Inflammatory macrophage treated with lipopolysaccharide for 1 hour (primary cell): ENCODE measurements at regions not wholly inside any gene's neighbourhood (a gene's known extent, or its start where the extent isn't known, plus 50 kb on each side); places are given as distances from the start of the nearest gene placed in this dataset.
"Not testable (repeated sequence)": the region's sequence is repeated elsewhere in the genome, so short reads cannot be mapped to it uniquely, and the experiment has no call there.

Experiments used
- DNase-seq, 2 donors: peaks; one replicate each; pipeline ENCODE4 v3.0.0-alpha.2; 2020 to 2022

GRCh38 chr13:81406639-81407292 lies 1065.8 kb upstream of the SPRY2 start:
- DNase-seq = no peak

- no peak for DNase-seq
These were observed 1065.1 kb upstream of the SPRY2 start for GRCh38 chr13:81406022-81406421.

DNA sequence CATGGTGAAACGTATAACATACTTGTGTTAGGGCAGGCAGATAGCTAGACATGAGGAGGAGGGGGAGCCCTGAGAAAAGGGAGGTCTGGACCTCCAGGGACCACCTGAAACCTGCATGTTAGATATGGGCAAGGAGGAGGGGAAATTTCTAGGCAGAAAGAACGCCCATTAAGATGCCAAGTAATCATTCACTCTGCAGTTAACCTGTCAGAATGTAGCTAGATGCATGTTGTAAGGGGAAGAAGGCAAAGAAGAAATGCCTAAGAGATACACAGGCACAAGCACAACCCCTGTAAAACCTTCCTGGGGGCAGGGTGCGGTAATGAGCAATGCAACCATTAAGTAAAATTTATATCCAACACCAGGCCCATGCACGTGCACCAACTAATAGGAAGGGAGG lies 1055.3 kb upstream of the SPRY2 start:
- no peak for DNase-seq

- DNase-seq = no peak
These were observed 1054.4 kb upstream of the SPRY2 start for GRCh38 chr13:81395368-81395767.

- no peak for DNase-seq
These were observed 1053.7 kb upstream of the SPRY2 start for GRCh38 chr13:81394640-81395039.

- no peak for DNase-seq
These were observed 1052.8 kb upstream of the SPRY2 start for GRCh38 chr13:81393721-81394120.

GRCh38 chr13:81393110-81393509 lies 1052.2 kb upstream of the SPRY2 start:
- no peak for DNase-seq

GRCh38 chr13:81388400-81388799 lies 1047.5 kb upstream of the SPRY2 start:
- no peak for DNase-seq

GRCh38 chr13:81383444-81383843 lies 1042.5 kb upstream of the SPRY2 start:
- no peak for DNase-seq

DNA sequence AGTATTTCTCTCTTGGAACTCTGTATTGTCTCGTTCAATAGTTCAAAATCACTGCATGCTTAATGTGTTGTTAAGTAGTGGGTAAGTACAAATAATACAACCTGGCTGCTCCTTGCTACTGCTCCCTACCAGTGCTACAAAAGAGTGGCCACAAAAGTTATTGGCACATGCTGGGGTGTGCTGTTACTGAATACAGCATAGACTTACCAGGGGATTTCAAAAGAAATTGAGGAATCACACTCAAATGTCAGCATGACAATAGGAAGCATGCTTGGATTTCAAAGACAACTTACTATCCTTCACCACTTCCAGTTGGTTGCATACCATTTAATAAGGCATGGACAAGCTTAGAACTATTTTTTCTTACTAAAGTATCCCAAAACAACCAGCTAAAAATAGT lies 1041.3 kb upstream of the SPRY2 start:
- DNase-seq = no peak

DNA sequence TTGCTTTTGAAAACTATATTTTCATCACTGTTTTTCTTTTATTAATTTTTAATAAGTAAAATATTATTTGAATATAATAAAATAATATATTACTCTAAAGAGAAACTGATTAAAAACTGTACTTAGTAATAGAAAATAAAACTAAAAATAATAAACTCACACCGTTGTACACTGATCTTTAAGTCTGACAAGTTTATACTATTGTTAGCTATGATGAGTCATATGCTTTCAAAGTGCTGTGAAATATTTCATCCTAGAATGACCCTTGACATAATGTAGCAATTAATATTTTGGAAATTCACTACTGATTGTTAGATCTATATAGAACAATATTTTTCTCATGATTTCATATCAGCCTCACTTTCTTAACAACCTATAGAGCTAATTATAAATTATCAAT lies 1040.6 kb upstream of the SPRY2 start:
- no peak for DNase-seq

DNA sequence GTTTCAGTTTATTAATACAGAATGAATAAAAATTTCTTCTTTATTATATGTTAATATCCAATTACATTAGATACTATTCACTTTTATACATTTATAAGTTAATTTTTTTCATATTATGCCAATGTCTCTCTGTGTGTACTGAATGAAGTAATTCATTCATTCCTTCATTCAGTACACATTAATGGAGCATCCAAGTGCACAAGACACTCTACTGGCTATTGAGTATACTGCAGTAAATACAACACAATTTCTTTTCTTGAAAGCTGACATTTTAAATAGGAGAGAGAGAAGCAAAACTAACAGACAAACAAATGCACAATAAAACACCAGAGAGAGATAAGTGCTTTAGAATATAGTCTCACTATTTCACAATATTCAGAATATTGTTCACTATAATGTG lies 1038.3 kb upstream of the SPRY2 start:
- DNase-seq = no peak

DNA sequence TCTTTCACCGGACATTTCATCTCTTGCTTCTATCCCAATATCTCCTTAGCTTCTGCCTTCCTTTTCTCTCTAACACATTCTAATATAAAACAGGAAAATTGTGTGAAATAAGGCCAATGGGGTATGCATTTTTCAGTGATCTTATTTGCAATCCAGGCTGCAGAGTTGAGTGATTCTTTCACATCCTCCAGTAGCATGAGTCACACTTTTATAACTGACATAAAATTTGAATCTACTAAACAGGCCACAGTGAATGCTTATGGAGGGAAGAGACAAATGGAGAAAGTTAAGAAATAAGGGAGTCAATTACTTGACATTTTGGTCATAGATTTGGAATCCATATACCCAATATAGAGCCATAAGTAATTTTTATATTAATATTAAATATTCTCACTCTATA lies 1037.0 kb upstream of the SPRY2 start:
- no peak for DNase-seq

- DNase-seq = no peak
These were observed 1034.8 kb upstream of the SPRY2 start for GRCh38 chr13:81375709-81376108.

GRCh38 chr13:81362711-81363110 lies 1021.8 kb upstream of the SPRY2 start:
- not testable (repeated sequence) for DNase-seq

DNA sequence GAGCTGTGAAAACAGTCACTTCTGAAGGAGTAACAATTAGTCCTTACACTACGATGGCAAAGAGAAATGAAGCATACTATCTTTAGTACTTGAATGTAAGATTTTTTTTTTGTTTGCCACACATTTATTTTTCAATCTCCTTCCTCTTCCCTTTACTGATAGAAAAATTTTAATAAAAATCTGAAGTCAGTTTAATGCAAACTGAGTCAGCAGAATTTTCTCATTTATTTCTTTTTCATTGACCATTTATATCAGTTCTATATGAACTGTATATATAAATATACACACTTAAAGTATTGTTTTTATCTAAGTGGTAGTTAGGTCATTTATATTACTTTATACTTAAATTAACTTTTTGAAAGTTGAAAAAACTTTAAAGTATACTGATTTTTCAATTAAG lies 1009.1 kb upstream of the SPRY2 start:
- DNase-seq = no peak

DNA sequence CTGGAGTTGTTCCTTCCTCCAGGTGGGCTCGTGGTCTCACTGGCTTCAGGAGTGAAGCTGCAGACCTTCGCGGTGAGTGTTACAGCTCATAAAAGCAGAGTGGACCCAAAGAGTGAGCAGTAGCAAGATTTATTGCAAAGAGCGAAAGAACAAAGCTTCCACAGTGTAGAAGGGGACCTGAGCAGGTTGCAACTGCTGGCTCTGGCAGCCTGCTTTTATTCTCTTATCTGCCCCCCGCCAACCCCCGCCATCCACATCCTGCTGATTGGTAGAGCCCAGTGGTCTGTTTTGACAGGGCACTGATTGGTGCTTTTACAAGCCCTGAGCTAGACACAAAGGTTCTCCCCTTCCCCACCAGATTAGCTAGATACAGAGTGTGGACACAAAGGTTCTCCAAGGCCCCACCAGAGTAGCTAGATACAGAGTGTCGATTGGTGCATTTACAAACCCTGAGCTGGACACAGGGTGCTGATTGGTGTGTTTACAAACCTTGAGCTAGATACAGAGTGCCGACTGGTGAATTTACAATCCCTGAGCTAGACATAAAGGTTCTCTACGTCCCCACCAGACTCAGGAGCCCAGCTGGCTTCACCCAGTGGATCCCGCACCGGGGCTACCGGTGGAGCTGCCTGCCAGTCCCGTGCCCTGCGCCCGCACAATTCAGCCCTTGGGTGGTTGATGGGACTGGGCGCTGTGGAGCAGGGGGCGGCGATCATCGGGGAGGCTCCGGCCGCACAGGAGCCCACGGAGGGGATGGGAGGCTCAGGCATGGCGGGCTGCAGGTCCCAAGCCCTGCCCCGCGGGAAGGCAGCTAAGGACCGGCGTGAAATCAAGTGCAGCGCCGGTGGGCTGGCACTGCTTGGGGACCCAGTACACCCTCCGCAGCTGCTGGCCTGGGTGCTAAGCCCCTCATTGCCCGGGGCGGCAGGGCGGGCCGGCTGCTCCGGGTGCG lies 999.5 kb upstream of the SPRY2 start:
- DNase-seq = not testable (repeated sequence)

DNA sequence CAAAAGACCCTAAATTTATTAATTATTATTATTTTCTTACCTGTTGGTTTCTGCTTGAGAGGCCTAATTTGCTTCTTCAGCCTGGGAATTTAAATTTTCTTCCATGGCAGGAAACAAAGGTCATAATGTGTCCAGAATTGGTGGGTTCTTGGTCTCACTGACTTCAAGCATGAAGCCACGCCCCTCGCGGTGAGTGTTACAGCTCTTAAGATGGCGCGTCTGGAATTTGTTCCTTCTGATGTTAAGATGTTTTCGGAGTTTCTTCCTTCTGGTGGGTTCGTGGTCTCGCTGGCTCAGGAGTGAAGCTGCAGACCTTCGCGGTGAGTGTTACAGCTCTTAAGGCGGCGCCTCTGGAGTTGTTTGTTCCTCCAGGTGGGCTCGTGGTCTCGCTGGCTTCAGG lies 998.7 kb upstream of the SPRY2 start:
- DNase-seq = not testable (repeated sequence)

GRCh38 chr13:81334481-81334880 lies 993.6 kb upstream of the SPRY2 start:
- DNase-seq = no peak

DNA sequence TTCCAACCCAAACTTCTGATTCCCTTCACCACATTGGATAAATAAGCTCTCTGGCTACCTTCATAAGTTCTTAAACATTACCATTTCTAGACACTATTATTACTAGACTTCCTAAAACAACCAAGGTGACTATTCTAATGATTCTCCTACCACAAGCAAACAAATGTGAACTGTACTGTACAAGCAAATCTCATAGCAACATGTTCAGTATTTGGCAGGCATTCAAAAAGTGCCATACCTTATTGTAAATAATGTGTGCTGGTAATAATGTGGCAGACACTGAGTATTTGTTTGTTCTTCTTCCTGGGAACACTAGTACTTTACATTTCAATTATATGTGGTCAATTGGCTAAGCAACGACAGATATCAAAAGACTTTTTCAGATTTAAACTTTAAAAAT lies 986.0 kb upstream of the SPRY2 start:
- DNase-seq = no peak

- DNase-seq = no peak
These were observed 979.6 kb upstream of the SPRY2 start for GRCh38 chr13:81320516-81320915.

DNA sequence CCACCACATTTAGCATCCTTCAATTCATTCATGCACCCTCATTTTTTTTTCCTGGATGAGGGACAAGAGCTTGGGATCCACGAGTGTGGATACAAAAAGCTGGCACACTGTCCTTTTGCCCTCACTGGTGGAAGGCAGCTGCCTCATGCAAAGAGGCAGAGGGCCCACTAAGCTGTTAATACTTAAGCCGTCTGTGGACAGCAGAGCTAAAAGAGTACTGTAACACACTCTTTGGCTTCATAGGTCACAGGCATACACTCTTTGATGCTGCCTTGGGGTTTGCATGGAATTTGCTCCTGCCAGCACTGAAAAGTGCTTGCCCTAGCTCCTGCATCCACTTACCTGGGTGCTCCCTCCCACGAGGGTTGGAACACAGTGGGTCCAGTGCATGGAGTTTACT lies 978.4 kb upstream of the SPRY2 start:
- no peak for DNase-seq

- no peak for DNase-seq
These were observed 977.5 kb upstream of the SPRY2 start for GRCh38 chr13:81318231-81319019.

GRCh38 chr13:81314461-81314860 lies 973.5 kb upstream of the SPRY2 start:
- no peak for DNase-seq
